AG09319 (cell line): ENCODE measurements at regions not wholly inside any gene's neighbourhood (a gene's known extent, or its start where the extent isn't known, plus 50 kb on each side); places are given as distances from the start of the nearest gene placed in this dataset.

Experiments used
- DNase-seq: peaks from one replicate; pipeline ENCODE4 v3.0.0-alpha.2; 2010; ENCODE audit warnings: low read depth; ENCODE audit errors: extremely low read depth
- CTCF ChIP-seq: IDR thresholded peaks from 2 replicates; pipeline ENCODE4 v1.5.1; 2011; ENCODE audit warnings: low read depth, mild to moderate bottlenecking, inconsistent platforms, low read length, moderate library complexity

GRCh38 chr5:4866817-4867216 lies 273.3 kb upstream of the ADAMTS16 start:
- no peak for DNase-seq
- TF ChIP-seq CTCF: no peak

- peak; percentile 70 for TF ChIP-seq CTCF
- no peak for DNase-seq
Measured at GRCh38 chr5:4868140-4868735, 271.9 kb upstream of the ADAMTS16 start.

GRCh38 chr5:4873652-4874051 lies 266.5 kb upstream of the ADAMTS16 start:
- no peak for DNase-seq

GRCh38 chr5:4874097-4874496 lies 266.0 kb upstream of the ADAMTS16 start:
- TF ChIP-seq CTCF: no peak
- no peak for DNase-seq

More at GRCh38 chr5:4873652-4874051, 266.5 kb upstream of the ADAMTS16 start:
- no peak for TF ChIP-seq CTCF

- no peak for DNase-seq
- no peak for TF ChIP-seq CTCF
Measured at GRCh38 chr5:4875942-4876341, 264.2 kb upstream of the ADAMTS16 start.

- no peak for DNase-seq
- no peak for TF ChIP-seq CTCF
Measured at GRCh38 chr5:4876804-4877203, 263.3 kb upstream of the ADAMTS16 start.

- no peak for DNase-seq
- no peak for TF ChIP-seq CTCF
Measured at GRCh38 chr5:4877579-4877978, 262.6 kb upstream of the ADAMTS16 start.
